HEK293T (cell line): ENCODE measurements at regions not wholly inside any gene's neighbourhood (a gene's known extent, or its start where the extent isn't known, plus 50 kb on each side); places are given as distances from the start of the nearest gene placed in this dataset.

Experiments used
- CTCF ChIA-PET: fragments of 350-600 bp; formaldehyde crosslinking; extraction: SDS; loops from one replicate; lab custom pipeline; 2021; ENCODE audit warnings: antibody characterized with exemption, inconsistent platforms; lab: Yijun Ruan, JAX
- POLR2A ChIA-PET: fragments of 350-600 bp; formaldehyde crosslinking; extraction: SDS; loops from one replicate; lab custom pipeline; 2020; ENCODE audit warnings: antibody characterized with exemption, inconsistent platforms; lab: Yijun Ruan, JAX
- DNase-seq: peaks from one replicate; pipeline ENCODE4 v3.0.0; 2012; ENCODE audit warnings: mixed read lengths; ENCODE audit errors: extremely low spot score
- ARNT ChIP-seq: fragments of 450-650 bp; IDR thresholded peaks from 2 replicates; pipeline ENCODE4 v1.6.1; 2017; ENCODE audit warnings: mild to moderate bottlenecking
- BHLHE40 ChIP-seq: fragments of 450-650 bp; IDR thresholded peaks from 2 replicates; pipeline ENCODE4 v1.6.1; 2016; ENCODE audit warnings: mild to moderate bottlenecking, moderate library complexity, borderline replicate concordance
- CTBP1 ChIP-seq: fragments of 450-650 bp; IDR thresholded peaks from 2 replicates; pipeline ENCODE4 v1.6.1; 2016; ENCODE audit warnings: borderline replicate concordance
- ELF4 ChIP-seq: fragments of 450-650 bp; IDR thresholded peaks from 2 replicates; pipeline ENCODE4 v1.6.1; 2017; ENCODE audit warnings: antibody characterized with exemption
- FOXA1 ChIP-seq: fragments of 450-650 bp; IDR thresholded peaks from 2 replicates; pipeline ENCODE4 v1.6.1; 2016; ENCODE audit warnings: mild to moderate bottlenecking
- FOXK2 ChIP-seq: fragments of 450-650 bp; IDR thresholded peaks from 2 replicates; pipeline ENCODE4 v1.6.1; 2016; ENCODE audit warnings: mild to moderate bottlenecking
- FOXM1 ChIP-seq: fragments of 450-650 bp; IDR thresholded peaks from 2 replicates; pipeline ENCODE4 v1.6.1; 2017; ENCODE audit warnings: mild to moderate bottlenecking, borderline replicate concordance
- HDGF ChIP-seq: fragments of 450-650 bp; IDR thresholded peaks from 2 replicates; pipeline ENCODE4 v1.6.1; 2017; ENCODE audit warnings: antibody characterized with exemption, borderline replicate concordance
- L3MBTL2 ChIP-seq: fragments of 450-650 bp; conservative IDR thresholded peaks from 2 replicates; pipeline ENCODE4 v1.6.1; 2016; ENCODE audit warnings: mild to moderate bottlenecking
- LEF1 ChIP-seq: fragments of 450-650 bp; IDR thresholded peaks from 2 replicates; pipeline ENCODE4 v1.6.1; 2017; ENCODE audit warnings: mild to moderate bottlenecking, borderline replicate concordance
- NFRKB ChIP-seq: fragments of 450-650 bp; IDR thresholded peaks from 2 replicates; pipeline ENCODE4 v1.6.1; 2016; ENCODE audit warnings: mild to moderate bottlenecking, moderate library complexity
- PKNOX1 ChIP-seq: fragments of 450-650 bp; IDR thresholded peaks from 2 replicates; pipeline ENCODE4 v1.6.1; 2016
- SP1 ChIP-seq: fragments of 450-650 bp; IDR thresholded peaks from 2 replicates; pipeline ENCODE4 v1.6.1; 2017
- SUZ12 ChIP-seq: fragments of 450-650 bp; IDR thresholded peaks from 2 replicates; pipeline ENCODE4 v1.6.1; 2016; ENCODE audit warnings: mild to moderate bottlenecking
- TARDBP ChIP-seq: fragments of 450-650 bp; IDR thresholded peaks from 2 replicates; pipeline ENCODE4 v1.6.1; 2016
- ZNF384 ChIP-seq: fragments of 450-650 bp; IDR thresholded peaks from 2 replicates; pipeline ENCODE4 v1.6.1; 2016

GRCh38 chr7:67552738-67553137 lies 556.1 kb downstream of the TYW1 start:
- DNase-seq: no peak
- ChIA-PET CTCF (no interaction called here), POLR2A (no interaction called here)
- no peak for TF ChIP-seq ZNF384

- ChIA-PET POLR2A (no interaction called here), CTCF (no interaction called here)
- TF ChIP-seq TARDBP (no peak), FOXM1 (no peak), SP1 (no peak), ARNT (no peak), L3MBTL2 (no peak), LEF1 (no peak), PKNOX1 (no peak), FOXK2 (no peak)
- DNase-seq: no peak
These were observed 556.7 kb downstream of the TYW1 start for GRCh38 chr7:67553378-67553777.

- TF ChIP-seq ELF4: no peak
- no peak for TF ChIP-seq ZNF384
- no peak for TF ChIP-seq FOXM1
- TF ChIP-seq LEF1: no peak
- TF ChIP-seq SUZ12: no peak
- no peak for TF ChIP-seq CTBP1
- TF ChIP-seq PKNOX1: no peak
- no peak for TF ChIP-seq BHLHE40
- TF ChIP-seq NFRKB: no peak
- TF ChIP-seq SP1: no peak
- TF ChIP-seq L3MBTL2: no peak
- ChIA-PET CTCF (no interaction called here), POLR2A (no interaction called here)
- DNase-seq: no peak
These were observed 558.4 kb downstream of the TYW1 start for GRCh38 chr7:67554986-67555385.

- ChIA-PET CTCF (no interaction called here), POLR2A (no interaction called here)
- TF ChIP-seq BHLHE40: no peak
- TF ChIP-seq FOXA1: no peak
- no peak for DNase-seq
These were observed 568.3 kb downstream of the TYW1 start for GRCh38 chr7:67564959-67565358.

GRCh38 chr7:67566101-67566500 lies 569.5 kb downstream of the TYW1 start:
- POLR2A ChIA-PET: no interaction called here
- no peak for DNase-seq
- TF ChIP-seq SUZ12 (no peak), BHLHE40 (no peak), LEF1 (no peak), NFRKB (no peak), FOXM1 (no peak)
- CTCF ChIA-PET: no interaction called here

GRCh38 chr7:67571026-67571545 lies 574.5 kb downstream of the TYW1 start:
- ChIA-PET CTCF (no interaction called here), POLR2A (no interaction called here)
- no peak for DNase-seq
- TF ChIP-seq HDGF (no peak), SP1 (no peak), FOXM1 (no peak), FOXA1 (no peak), NFRKB (no peak), TARDBP (no peak), SUZ12 (no peak), ELF4 (no peak), CTBP1 (no peak), FOXK2 (no peak), PKNOX1 (no peak), ZNF384 (no peak), LEF1 (no peak), L3MBTL2 (no peak), ARNT (no peak), BHLHE40 (no peak)

GRCh38 chr7:67573639-67574038 lies 577.0 kb downstream of the TYW1 start:
- ChIA-PET CTCF (no interaction called here), POLR2A (no interaction called here)
- DNase-seq: no peak
- TF ChIP-seq NFRKB (no peak), HDGF (no peak), ELF4 (no peak), PKNOX1 (no peak), TARDBP (no peak), CTBP1 (no peak), FOXK2 (no peak), FOXM1 (no peak), SP1 (no peak), SUZ12 (no peak), LEF1 (no peak), L3MBTL2 (no peak), ZNF384 (no peak), FOXA1 (no peak)
